AG09309 (cell line): ENCODE measurements at regions not wholly inside any gene's neighbourhood (a gene's known extent, or its start where the extent isn't known, plus 50 kb on each side); places are given as distances from the start of the nearest gene placed in this dataset.

ENCODE experiments used
- DNase-seq: peaks from one replicate; pipeline ENCODE4 v3.0.0-alpha.2; 2010; ENCODE audit warnings: low read depth
- H3K4me3 ChIP-seq: 2 replicates; pipeline ENCODE4 v1.5.1; 2011; ENCODE audit warnings: mild to moderate bottlenecking, low read depth, low read length, moderate library complexity; ENCODE audit not compliant: control insufficient read depth
- TF ChIP-seq, protein P1 (sequence below): IDR thresholded peaks from 2 replicates; pipeline ENCODE4 v1.5.1; 2011; ENCODE audit warnings: mild to moderate bottlenecking, low read depth, low read length, inconsistent platforms; ENCODE audit not compliant: insufficient read depth, control insufficient read depth; ENCODE audit errors: missing control alignments

- TF ChIP-seq, protein P1, sequence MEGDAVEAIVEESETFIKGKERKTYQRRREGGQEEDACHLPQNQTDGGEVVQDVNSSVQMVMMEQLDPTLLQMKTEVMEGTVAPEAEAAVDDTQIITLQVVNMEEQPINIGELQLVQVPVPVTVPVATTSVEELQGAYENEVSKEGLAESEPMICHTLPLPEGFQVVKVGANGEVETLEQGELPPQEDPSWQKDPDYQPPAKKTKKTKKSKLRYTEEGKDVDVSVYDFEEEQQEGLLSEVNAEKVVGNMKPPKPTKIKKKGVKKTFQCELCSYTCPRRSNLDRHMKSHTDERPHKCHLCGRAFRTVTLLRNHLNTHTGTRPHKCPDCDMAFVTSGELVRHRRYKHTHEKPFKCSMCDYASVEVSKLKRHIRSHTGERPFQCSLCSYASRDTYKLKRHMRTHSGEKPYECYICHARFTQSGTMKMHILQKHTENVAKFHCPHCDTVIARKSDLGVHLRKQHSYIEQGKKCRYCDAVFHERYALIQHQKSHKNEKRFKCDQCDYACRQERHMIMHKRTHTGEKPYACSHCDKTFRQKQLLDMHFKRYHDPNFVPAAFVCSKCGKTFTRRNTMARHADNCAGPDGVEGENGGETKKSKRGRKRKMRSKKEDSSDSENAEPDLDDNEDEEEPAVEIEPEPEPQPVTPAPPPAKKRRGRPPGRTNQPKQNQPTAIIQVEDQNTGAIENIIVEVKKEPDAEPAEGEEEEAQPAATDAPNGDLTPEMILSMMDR = no peak
- H3K4me3 ChIP-seq = no peak overlapping the region
- DNase-seq = no peak
Measured at GRCh38 chr5:125045646-125046045, 299.2 kb upstream of the ZNF608 start.

DNA sequence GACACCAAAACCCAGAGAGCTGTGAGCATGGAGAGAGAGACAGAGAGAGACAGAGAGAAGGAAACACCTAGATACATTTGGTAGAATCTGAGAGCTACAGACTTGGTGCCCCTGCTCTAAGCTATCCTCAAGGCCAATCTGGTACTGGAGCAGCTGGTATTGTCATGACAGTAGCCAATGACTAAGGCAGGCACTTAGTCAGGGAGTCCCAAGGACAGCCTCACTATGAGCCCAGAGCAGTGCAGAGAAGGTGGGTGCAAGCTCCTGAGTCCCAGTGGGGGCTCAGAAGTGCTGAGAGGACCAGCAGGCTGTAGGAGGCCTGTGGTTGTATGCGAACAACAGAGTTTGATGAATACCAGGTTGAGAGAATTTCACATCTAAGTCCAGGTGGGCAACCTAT is 300.4 kb upstream of the ZNF608 start:
- TF ChIP-seq, protein P1 = no peak
- no peak for DNase-seq
- H3K4me3 ChIP-seq = no peak overlapping the region

- no peak overlapping the region for H3K4me3 ChIP-seq
- TF ChIP-seq, protein P1 = no peak
- no peak for DNase-seq
Measured at GRCh38 chr5:125047871-125048270, 301.4 kb upstream of the ZNF608 start.

GRCh38 chr5:125049721-125050702 is 303.6 kb upstream of the ZNF608 start:
- TF ChIP-seq, protein P1 = no peak
- no peak overlapping the region for H3K4me3 ChIP-seq
- no peak for DNase-seq

- no peak for DNase-seq
- no peak overlapping the region for H3K4me3 ChIP-seq
- TF ChIP-seq, protein P1 = no peak
Measured at GRCh38 chr5:125050926-125051325, 304.5 kb upstream of the ZNF608 start.

DNA sequence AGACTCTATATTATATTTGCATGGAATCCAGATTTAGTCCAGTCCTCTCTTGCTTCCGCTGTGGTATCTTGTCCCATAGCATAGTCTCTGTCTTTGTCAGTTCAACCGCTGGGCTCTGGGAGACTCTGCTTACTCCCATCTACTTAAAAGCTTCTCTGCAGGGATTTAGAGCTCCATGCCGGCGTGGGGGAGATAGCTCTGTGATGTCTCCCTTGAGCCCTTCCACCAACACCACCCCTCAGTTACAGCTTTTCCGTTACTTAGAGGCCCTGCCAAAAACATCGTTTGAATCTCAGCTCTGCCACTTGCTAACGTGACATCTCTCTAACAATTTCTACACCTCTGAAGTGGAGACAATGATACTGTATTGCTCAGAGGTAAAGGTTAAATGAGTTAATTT is 306.1 kb upstream of the ZNF608 start:
- no peak overlapping the region for H3K4me3 ChIP-seq
- DNase-seq = no peak
- TF ChIP-seq, protein P1 = no peak
